OCI-LY1 (cell line): ENCODE measurements at regions not wholly inside any gene's neighbourhood (a gene's known extent, or its start where the extent isn't known, plus 50 kb on each side); places are given as distances from the start of the nearest gene placed in this dataset.
A peak's percentile ranks its signal among the peaks of the same experiment; 100 is the strongest.

Source experiments
- CTCF ChIP-seq: fragments of 200-600 bp; sonication (generic), shearing (Covaris generic); IDR thresholded peaks from 2 replicates; pipeline ENCODE4 v1.5.1; 2017; ENCODE audit warnings: mild to moderate bottlenecking, antibody characterized with exemption, low read length, moderate library complexity, mixed read lengths
- EZH2 ChIP-seq: fragments of 200-600 bp; sonication (generic), shearing (Covaris generic); IDR thresholded peaks from 2 replicates; pipeline ENCODE4 v1.8.0; 2017; ENCODE audit warnings: borderline replicate concordance, mixed run types, mild to moderate bottlenecking, antibody characterized with exemption, low read length, moderate library complexity, mixed read lengths

- TF ChIP-seq CTCF (peak; percentile 66; the same call in 1 of the 2 replicates), EZH2 (no peak)
Observed at GRCh38 chr6:8219352-8219943, 117.1 kb upstream of the EEF1E1 start.
